Chondrocyte (in vitro differentiated cells): ENCODE measurements at regions not wholly inside any gene's neighbourhood (a gene's known extent, or its start where the extent isn't known, plus 50 kb on each side); places are given as distances from the start of the nearest gene placed in this dataset.
"Not testable (repeated sequence)": the region's sequence is repeated elsewhere in the genome, so short reads cannot be mapped to it uniquely, and the experiment has no call there.

Source experiments
- DNase-seq: peaks from one replicate; pipeline ENCODE4 v3.0.0; 2021; ENCODE audit warnings: mixed read lengths, low spot score
- H3K27ac Mint-ChIP-seq: one replicate; pipeline ENCODE4 v1.8.0; 2021; ENCODE audit warnings: mild to moderate bottlenecking, moderate library complexity, mixed read lengths; ENCODE audit not compliant: unreplicated experiment
- H3K27me3 Mint-ChIP-seq: 2 replicates; pipeline ENCODE4 v1.8.0; 2021; ENCODE audit warnings: low read depth, mixed read lengths
- H3K36me3 Mint-ChIP-seq: 2 replicates; pipeline ENCODE4 v1.8.0; 2021; ENCODE audit warnings: low read depth, mixed read lengths
- H3K4me1 Mint-ChIP-seq: 2 replicates; pipeline ENCODE4 v1.8.0; 2021; ENCODE audit warnings: low read depth, mild to moderate bottlenecking, mixed read lengths
- H3K4me3 Mint-ChIP-seq: one replicate; pipeline ENCODE4 v1.8.0; 2021; ENCODE audit warnings: mild to moderate bottlenecking, moderate library complexity, mixed read lengths; ENCODE audit not compliant: unreplicated experiment
- H3K9me3 Mint-ChIP-seq: 2 replicates; pipeline ENCODE4 v1.8.0; 2021; ENCODE audit warnings: low read depth, mixed read lengths
- CTCF ChIP-seq: fragments of 200-600 bp; sonication (generic); IDR thresholded peaks from 2 replicates; pipeline ENCODE4 v1.5.0; 2021; ENCODE audit warnings: antibody characterized with exemption, mild to moderate bottlenecking, moderate library complexity

DNA sequence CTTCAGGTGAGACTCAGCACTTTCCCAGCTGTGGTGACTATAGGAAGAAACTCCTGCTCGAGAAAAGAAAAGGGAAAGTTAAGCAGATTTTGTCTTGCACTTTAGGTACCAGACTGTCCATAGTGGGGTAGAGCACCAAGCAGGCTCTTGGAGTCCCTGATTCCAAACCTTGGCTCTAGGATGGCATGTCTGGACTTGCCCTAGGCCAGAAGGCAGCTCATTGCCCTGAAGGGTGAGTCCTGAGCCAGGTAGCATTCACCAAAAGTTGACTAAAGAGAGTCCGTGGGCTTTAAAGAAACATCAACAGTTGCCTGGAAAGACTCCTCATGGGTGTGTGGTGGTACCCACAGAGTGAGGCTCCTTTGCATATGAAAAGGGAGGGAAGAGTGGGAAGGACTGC is 145.2 kb upstream of the SNX7 start:
- Mint-ChIP-seq H3K36me3 (peaks cover 1% of the 10 kb centered on the region), H3K4me3 (no peak overlapping the region), H3K27ac (no peak overlapping the region), H3K9me3 (peaks cover 7% of the 10 kb centered on the region), H3K27me3 (peaks cover 14% of the 10 kb centered on the region), H3K4me1 (no peaks in the 10 kb centered on the region)
- no peak for TF ChIP-seq CTCF
- DNase-seq = no peak

DNA sequence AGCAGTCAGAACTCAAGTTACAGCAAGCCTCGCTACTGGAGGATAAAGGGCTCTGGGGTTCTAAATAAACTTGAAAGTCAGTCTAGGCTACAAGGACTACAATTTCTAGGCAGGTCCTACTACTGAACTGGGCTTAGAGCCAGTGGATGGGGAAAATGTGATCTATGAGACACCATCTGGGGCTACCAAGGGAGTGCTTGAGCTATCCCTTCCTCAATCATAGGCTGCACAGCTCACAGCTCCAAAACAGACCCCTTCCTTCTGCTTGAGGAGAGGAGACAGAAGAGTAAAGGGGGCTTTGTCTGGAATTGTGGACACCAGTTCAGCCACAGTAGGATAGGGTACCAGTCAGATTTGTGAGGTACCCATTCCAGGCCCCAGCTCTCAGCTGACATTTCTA is 145.8 kb upstream of the SNX7 start:
- Mint-ChIP-seq H3K36me3 (peaks cover 1% of the 10 kb centered on the region), H3K4me3 (no peak overlapping the region), H3K27me3 (peaks cover 14% of the 10 kb centered on the region), H3K4me1 (no peaks in the 10 kb centered on the region), H3K27ac (no peak overlapping the region), H3K9me3 (peaks cover 9% of the 10 kb centered on the region)
- no peak for TF ChIP-seq CTCF
- no peak for DNase-seq

- not testable (repeated sequence) for H3K4me1 Mint-ChIP-seq, H3K27ac Mint-ChIP-seq, H3K4me3 Mint-ChIP-seq, DNase-seq, H3K36me3 Mint-ChIP-seq
- H3K9me3 Mint-ChIP-seq = peaks cover 35% of the 10 kb centered on the region
- peaks cover 18% of the 10 kb centered on the region for H3K27me3 Mint-ChIP-seq
These were observed 149.3 kb upstream of the SNX7 start for GRCh38 chr1:98512216-98512615.

DNA sequence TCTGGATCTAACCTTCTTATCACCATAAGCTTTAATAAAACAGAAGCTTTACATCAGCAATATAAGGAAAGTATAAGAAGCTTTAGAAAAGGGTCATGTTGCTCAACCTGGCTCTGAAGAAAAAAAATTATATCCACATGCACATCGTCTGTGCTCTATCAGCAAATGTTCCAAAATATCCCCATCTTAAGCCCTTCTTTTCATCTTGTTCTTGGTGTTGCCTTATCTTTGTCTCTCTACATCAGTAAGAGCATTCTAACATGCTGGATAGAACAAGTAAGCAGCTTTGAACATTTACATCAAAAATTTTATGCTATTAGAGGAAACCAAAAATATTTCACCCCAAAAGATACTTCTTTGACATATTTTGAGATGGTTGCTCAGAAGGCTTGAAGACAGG is 157.8 kb upstream of the SNX7 start:
- no peak for TF ChIP-seq CTCF
- peaks cover 8% of the 10 kb centered on the region for H3K36me3 Mint-ChIP-seq
- no peaks in the 10 kb centered on the region for H3K4me1 Mint-ChIP-seq
- no peak overlapping the region for H3K27ac Mint-ChIP-seq
- H3K27me3 Mint-ChIP-seq = peaks cover 16% of the 10 kb centered on the region
- no peak overlapping the region for H3K4me3 Mint-ChIP-seq
- no peak for DNase-seq
- peaks cover 31% of the 10 kb centered on the region for H3K9me3 Mint-ChIP-seq

GRCh38 chr1:98502937-98503336 is 158.6 kb upstream of the SNX7 start:
- Mint-ChIP-seq H3K27me3 (peaks cover 14% of the 10 kb centered on the region), H3K9me3 (peaks cover 24% of the 10 kb centered on the region), H3K4me3 (no peak overlapping the region), H3K4me1 (no peaks in the 10 kb centered on the region), H3K27ac (no peak overlapping the region), H3K36me3 (peaks cover 8% of the 10 kb centered on the region)
- no peak for TF ChIP-seq CTCF
- no peak for DNase-seq

GRCh38 chr1:98500324-98500723 is 161.2 kb upstream of the SNX7 start:
- Mint-ChIP-seq H3K4me3 (no peak overlapping the region), H3K27me3 (peaks cover 9% of the 10 kb centered on the region), H3K9me3 (no peaks in the 10 kb centered on the region), H3K27ac (no peak overlapping the region), H3K36me3 (no peaks in the 10 kb centered on the region), H3K4me1 (peaks cover 10% of the 10 kb centered on the region)
- DNase-seq = no peak
- TF ChIP-seq CTCF = no peak
